ENCODE measurements at regions not wholly inside any gene's neighbourhood (a gene's known extent, or its start where the extent isn't known, plus 50 kb on each side); places are given as distances from the start of the nearest gene placed in this dataset.
"Not testable (repeated sequence)": the region's sequence is repeated elsewhere in the genome, so short reads cannot be mapped to it uniquely, and the experiment has no call there.

GRCh38 chr5:88092358-88092757 lies 176.3 kb downstream of the TMEM161B start:
- no peak for DNase-seq (ENCODE audit: low read depth)

GRCh38 chr5:88090506-88090905 lies 178.1 kb downstream of the TMEM161B start:
- no peak for DNase-seq (ENCODE audit: low read depth)

- DNase-seq (ENCODE audit: low read depth), result no peak
Measured at GRCh38 chr5:88089719-88090390, 178.8 kb downstream of the TMEM161B start.

- no peak for DNase-seq (ENCODE audit: low read depth)
Measured at GRCh38 chr5:88085462-88085861, 183.2 kb downstream of the TMEM161B start.

GRCh38 chr5:88081877-88082276 lies 186.8 kb downstream of the TMEM161B start:
- DNase-seq (ENCODE audit: low read depth), result no peak

- no peak for DNase-seq (ENCODE audit: low read depth)
Measured at GRCh38 chr5:88063813-88064212, 204.8 kb downstream of the TMEM161B start.

GRCh38 chr5:88060194-88060593 lies 208.5 kb downstream of the TMEM161B start:
- DNase-seq (ENCODE audit: low read depth), result no peak

- no peak for DNase-seq (ENCODE audit: low read depth)
Measured at GRCh38 chr5:88058625-88059024, 210.0 kb downstream of the TMEM161B start.

GRCh38 chr5:88052468-88052867 lies 216.2 kb downstream of the TMEM161B start:
- not testable (repeated sequence) for DNase-seq (ENCODE audit: low read depth)

GRCh38 chr5:88051148-88051547 lies 217.5 kb downstream of the TMEM161B start:
- DNase-seq (ENCODE audit: low read depth), result no peak

- no peak for DNase-seq (ENCODE audit: low read depth)
Measured at GRCh38 chr5:88049737-88050136, 218.9 kb downstream of the TMEM161B start.

GRCh38 chr5:88049156-88049555 lies 219.5 kb downstream of the TMEM161B start:
- no peak for DNase-seq (ENCODE audit: low read depth)

GRCh38 chr5:88045931-88046461 lies 222.6 kb downstream of the TMEM161B start:
- no peak for DNase-seq (ENCODE audit: low read depth)

GRCh38 chr5:88045165-88045564 lies 223.5 kb downstream of the TMEM161B start:
- DNase-seq (ENCODE audit: low read depth), result no peak

GRCh38 chr5:88034520-88034919 lies 234.1 kb downstream of the TMEM161B start:
- no peak for DNase-seq (ENCODE audit: low read depth)

GRCh38 chr5:88033191-88033590 lies 235.5 kb downstream of the TMEM161B start:
- no peak for DNase-seq (ENCODE audit: low read depth)

- DNase-seq (ENCODE audit: low read depth), result no peak
Measured at GRCh38 chr5:88029011-88029410, 239.6 kb downstream of the TMEM161B start.

GRCh38 chr5:88021141-88021540 lies 247.5 kb downstream of the TMEM161B start:
- DNase-seq (ENCODE audit: low read depth), result no peak

- DNase-seq (ENCODE audit: low read depth), result not testable (repeated sequence)
Measured at GRCh38 chr5:88014984-88015383, 253.7 kb downstream of the TMEM161B start.

GRCh38 chr5:88000877-88001276 lies 267.8 kb downstream of the TMEM161B start:
- no peak for DNase-seq (ENCODE audit: low read depth)

- DNase-seq (ENCODE audit: low read depth), result no peak
Measured at GRCh38 chr5:87997662-87998061, 271.0 kb downstream of the TMEM161B start.

GRCh38 chr5:87966213-87966612 lies 302.4 kb downstream of the TMEM161B start:
- DNase-seq (ENCODE audit: low read depth), result no peak

GRCh38 chr5:87954121-87954520 lies 314.5 kb downstream of the TMEM161B start:
- no peak for DNase-seq (ENCODE audit: low read depth)

GRCh38 chr5:87951661-87952060 lies 317.0 kb downstream of the TMEM161B start:
- DNase-seq (ENCODE audit: low read depth), result no peak

Data from HS-27A (cell line).